Keratinocyte (primary cell): ENCODE measurements at regions not wholly inside any gene's neighbourhood (a gene's known extent, or its start where the extent isn't known, plus 50 kb on each side); places are given as distances from the start of the nearest gene placed in this dataset.

ENCODE experiments used
- DNase-seq: peaks from one replicate; pipeline ENCODE4 v3.0.0-alpha.2; 2011; ENCODE audit warnings: low read depth, missing footprints, low spot score
- FAIRE-seq: peaks from 2 replicates; lab custom pipeline; 2011; peaks lifted over from hg19 to GRCh38; lab: Jason Lieb, UNC
- H2AFZ ChIP-seq: 2 replicates; pipeline ENCODE4 v1.6.0; 2012; ENCODE audit warnings: low read length, control low read depth, inconsistent platforms; ENCODE audit not compliant: control insufficient read depth
- H3K27ac ChIP-seq: 2 replicates; pipeline ENCODE4 v1.5.1; 2011; ENCODE audit warnings: low read length; ENCODE audit not compliant: control insufficient read depth, insufficient read depth
- H3K27me3 ChIP-seq: 3 replicates; pipeline ENCODE4 v1.6.0; 2011; ENCODE audit warnings: low read length; ENCODE audit not compliant: control insufficient read depth, insufficient read depth; ENCODE audit errors: extremely low read depth
- H3K36me3 ChIP-seq, 2 experiments: 2 replicates in 1 of 2; 3 replicates in 1 of 2; pipeline ENCODE4 v1.5.1; 2011; ENCODE audit warnings: low read length in 2 of 2, mild to moderate bottlenecking in 1 of 2; ENCODE audit not compliant: control insufficient read depth in 2 of 2, insufficient read depth in 2 of 2; ENCODE audit errors: extremely low read depth in 1 of 2
- H3K4me1 ChIP-seq: 3 replicates; pipeline ENCODE4 v1.5.1; 2011; ENCODE audit warnings: low read length; ENCODE audit not compliant: control insufficient read depth, insufficient read depth; ENCODE audit errors: extremely low read depth
- H3K4me2 ChIP-seq: 3 replicates; pipeline ENCODE4 v1.6.0; 2011; ENCODE audit warnings: low read depth, low read length; ENCODE audit not compliant: control insufficient read depth, insufficient read depth; ENCODE audit errors: extremely low read depth
- H3K4me3 ChIP-seq, 3 experiments: fragments of 200-600 bp in 1 of 3; sonication (generic) in 1 of 3; 2 replicates in 2 of 3; 3 replicates in 1 of 3; pipeline ENCODE4 v1.5.1; 2011 to 2016; ENCODE audit warnings: low read length in 3 of 3, mild to moderate bottlenecking in 3 of 3, control low read depth in 2 of 3, inconsistent platforms in 1 of 3, low read depth in 1 of 3, mixed read lengths in 1 of 3, mixed run types in 1 of 3, moderate library complexity in 1 of 3; ENCODE audit not compliant: control insufficient read depth in 2 of 3, insufficient read depth in 2 of 3; ENCODE audit errors: extremely low read depth in 1 of 3
- H3K79me2 ChIP-seq: 2 replicates; pipeline ENCODE4 v1.6.0; 2012; ENCODE audit warnings: low read length; ENCODE audit not compliant: control insufficient read depth, insufficient read depth
- H3K9ac ChIP-seq: 3 replicates; pipeline ENCODE4 v1.6.0; 2011; ENCODE audit warnings: low read length; ENCODE audit not compliant: control insufficient read depth, insufficient read depth; ENCODE audit errors: extremely low read depth
- H3K9me1 ChIP-seq: 3 replicates; pipeline ENCODE4 v1.6.0; 2011; ENCODE audit warnings: low read length; ENCODE audit not compliant: control insufficient read depth, insufficient read depth; ENCODE audit errors: extremely low read depth
- H3K9me3 ChIP-seq: 2 replicates; pipeline ENCODE4 v1.5.1; 2012; ENCODE audit warnings: low read depth, low read length; ENCODE audit not compliant: control insufficient read depth
- H4K20me1 ChIP-seq: 3 replicates; pipeline ENCODE4 v1.6.0; 2011; ENCODE audit warnings: low read length; ENCODE audit not compliant: control insufficient read depth, insufficient read depth; ENCODE audit errors: extremely low read depth
- EZH2 ChIP-seq: IDR thresholded peaks from one replicate; pipeline ENCODE4 v1.6.1; 2012; ENCODE audit warnings: inconsistent platforms, mild to moderate bottlenecking, low read length, moderate library complexity
- dilution Hi-C: fragments of 300-500 bp; cut with MboI; formaldehyde crosslinking; loops from one replicate; pipeline ENCODE4 v1.7.0; 2020; ENCODE audit warnings: low sequenced_read_pairs; ENCODE audit not compliant: extremely low pct_ligation_motif_present
- TF ChIP-seq, protein P1 (sequence below), 3 experiments: IDR thresholded peaks in 1 of 3; conservative IDR thresholded peaks in 1 of 3; optimal IDR thresholded peaks in 1 of 3; 2 replicates in 2 of 3; 3 replicates in 1 of 3; pipeline versions ENCODE3 to v1.5.1; 2011; ENCODE audit warnings: low read length in 3 of 3, mild to moderate bottlenecking in 3 of 3, moderate library complexity in 2 of 3, control low read depth in 1 of 3, inconsistent platforms in 1 of 3; ENCODE audit not compliant: insufficient read depth in 2 of 3; ENCODE audit errors: extremely low read depth in 1 of 3

DNA sequence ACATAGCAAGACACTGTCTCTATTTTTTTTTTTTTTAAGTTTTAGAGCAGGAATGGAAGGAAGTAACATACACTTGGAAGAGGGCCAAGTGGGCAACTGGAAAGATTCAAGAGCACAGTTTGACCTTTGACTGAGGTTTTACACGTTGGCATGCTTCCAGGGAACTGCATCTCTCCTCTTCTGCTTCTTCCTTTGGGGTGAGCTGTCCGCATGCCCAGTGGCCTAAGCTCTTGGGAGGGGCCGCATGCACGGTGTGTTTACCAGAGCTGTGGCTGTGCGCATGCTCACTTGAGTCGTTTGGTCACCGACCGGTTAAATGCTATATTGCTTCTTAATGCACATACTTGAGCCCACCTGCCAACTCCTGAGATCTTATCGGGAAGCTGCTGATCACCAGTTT lies 727.7 kb downstream of the UQCRFS1 start:
- no peak for TF ChIP-seq EZH2
- TF ChIP-seq, protein P1, sequence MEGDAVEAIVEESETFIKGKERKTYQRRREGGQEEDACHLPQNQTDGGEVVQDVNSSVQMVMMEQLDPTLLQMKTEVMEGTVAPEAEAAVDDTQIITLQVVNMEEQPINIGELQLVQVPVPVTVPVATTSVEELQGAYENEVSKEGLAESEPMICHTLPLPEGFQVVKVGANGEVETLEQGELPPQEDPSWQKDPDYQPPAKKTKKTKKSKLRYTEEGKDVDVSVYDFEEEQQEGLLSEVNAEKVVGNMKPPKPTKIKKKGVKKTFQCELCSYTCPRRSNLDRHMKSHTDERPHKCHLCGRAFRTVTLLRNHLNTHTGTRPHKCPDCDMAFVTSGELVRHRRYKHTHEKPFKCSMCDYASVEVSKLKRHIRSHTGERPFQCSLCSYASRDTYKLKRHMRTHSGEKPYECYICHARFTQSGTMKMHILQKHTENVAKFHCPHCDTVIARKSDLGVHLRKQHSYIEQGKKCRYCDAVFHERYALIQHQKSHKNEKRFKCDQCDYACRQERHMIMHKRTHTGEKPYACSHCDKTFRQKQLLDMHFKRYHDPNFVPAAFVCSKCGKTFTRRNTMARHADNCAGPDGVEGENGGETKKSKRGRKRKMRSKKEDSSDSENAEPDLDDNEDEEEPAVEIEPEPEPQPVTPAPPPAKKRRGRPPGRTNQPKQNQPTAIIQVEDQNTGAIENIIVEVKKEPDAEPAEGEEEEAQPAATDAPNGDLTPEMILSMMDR (optimal IDR thresholded peaks at IDR 0.05 in 1 of 3, IDR thresholded peaks at IDR 0.05 in 1 of 3, conservative IDR thresholded peaks at IDR 0.05 in 1 of 3; ENCODE audit: extremely low read depth in 1 of 3, insufficient read depth in 2 of 3, low read length in 3 of 3): no peak
- Histone ChIP-seq H2AFZ (no peak overlapping the region), H3K79me2 (no peaks in the 10 kb centered on the region), H4K20me1 (no peaks in the 10 kb centered on the region), H3K27me3 (no peaks in the 10 kb centered on the region), H3K27ac (no peak overlapping the region), H3K9me1 (no peaks in the 10 kb centered on the region), H3K9ac (no peak overlapping the region), H3K4me3 (no peak overlapping the region), H3K9me3 (no peaks in the 10 kb centered on the region), H3K4me1 (no peaks in the 10 kb centered on the region), H3K36me3 (no peaks in the 10 kb centered on the region), H3K4me2 (no peak overlapping the region)
- dilution Hi-C loops: no loop called here
- FAIRE-seq (no peak), DNase-seq (no peak)

DNA sequence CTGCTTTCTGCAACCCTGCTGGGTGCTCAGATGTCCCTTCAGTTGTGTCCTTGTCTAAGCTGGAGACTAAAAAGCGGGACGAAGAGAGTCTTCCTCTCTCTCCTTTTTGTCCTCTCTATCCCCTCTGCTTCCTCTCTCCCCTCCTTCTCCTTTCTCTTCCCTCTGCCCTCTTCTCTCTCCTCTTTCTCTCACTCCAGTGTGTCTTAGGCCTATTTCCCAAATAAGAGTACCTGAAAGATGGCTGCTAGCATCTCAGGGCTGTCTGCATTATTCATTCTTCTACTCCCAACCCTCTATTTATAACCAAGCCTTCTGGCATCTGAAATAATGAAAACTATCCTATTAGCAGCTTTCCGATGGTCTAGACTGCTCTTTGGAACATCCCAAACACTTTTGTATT lies 729.8 kb downstream of the UQCRFS1 start:
- DNase-seq (no peak), FAIRE-seq (no peak)
- no peaks in the 10 kb centered on the region for H4K20me1 ChIP-seq
- no peak overlapping the region for H2AFZ ChIP-seq
- H3K9me1 ChIP-seq: no peaks in the 10 kb centered on the region
- H3K4me2 ChIP-seq: no peak overlapping the region
- H3K79me2 ChIP-seq: no peaks in the 10 kb centered on the region
- no peaks in the 10 kb centered on the region for H3K9me3 ChIP-seq
- H3K36me3 ChIP-seq: no peaks in the 10 kb centered on the region
- dilution Hi-C loops: no loop called here
- no peak overlapping the region for H3K27ac ChIP-seq
- H3K4me3 ChIP-seq: no peak overlapping the region
- no peak overlapping the region for H3K9ac ChIP-seq
- no peaks in the 10 kb centered on the region for H3K27me3 ChIP-seq
- H3K4me1 ChIP-seq: no peaks in the 10 kb centered on the region
- TF ChIP-seq, protein P1 (optimal IDR thresholded peaks at IDR 0.05 in 1 of 3, IDR thresholded peaks at IDR 0.05 in 1 of 3, conservative IDR thresholded peaks at IDR 0.05 in 1 of 3; ENCODE audit: extremely low read depth in 1 of 3, insufficient read depth in 2 of 3, low read length in 3 of 3): no peak
- no peak for TF ChIP-seq EZH2
